Heart right ventricle (tissue), 16 donors: ENCODE measurements at regions not wholly inside any gene's neighbourhood (a gene's known extent, or its start where the extent isn't known, plus 50 kb on each side); places are given as distances from the start of the nearest gene placed in this dataset.

Experiments used
- ATAC-seq, 8 donors: fragments of 200-7000 bp; cut with Tn5 transposase; one replicate each; pipeline ENCODE4 v1.9.1; 2020; ENCODE audit warnings: mild to moderate bottlenecking in 8 of 8, moderate library complexity in 8 of 8, moderate number of reproducible peaks in 1 of 8
- DNase-seq, 2 donors: peaks; one replicate each; pipeline ENCODE4 v3.0.0-alpha.2; 2020
- H3K27ac ChIP-seq, 10 donors: fragments of 200-600 bp; sonication (generic) in 2 of 10; one replicate each; pipeline versions ENCODE4 v1.5.0 to v1.8.0; 2020 to 2022; ENCODE audit warnings: mild to moderate bottlenecking in 3 of 10
- H3K27me3 ChIP-seq, 7 donors: fragments of 200-600 bp; one replicate each; pipeline ENCODE4 v1.8.0; 2021 to 2022; ENCODE audit warnings: mild to moderate bottlenecking in 2 of 7
- H3K36me3 ChIP-seq, 9 donors: fragments of 200-600 bp; sonication (generic) in 1 of 9; one replicate each; pipeline versions ENCODE4 v1.5.0 to v1.8.0; 2020 to 2022; ENCODE audit warnings: mild to moderate bottlenecking in 2 of 9
- H3K4me1 ChIP-seq, 9 donors: fragments of 200-600 bp; sonication (generic) in 1 of 9; one replicate each; pipeline versions ENCODE4 v1.5.0 to v1.8.0; 2020 to 2022; ENCODE audit warnings: mild to moderate bottlenecking in 4 of 9
- H3K4me3 ChIP-seq, 10 donors: fragments of 200-600 bp; sonication (generic) in 2 of 10; one replicate each; pipeline versions ENCODE4 v1.5.0 to v1.8.0; 2020 to 2022; ENCODE audit warnings: mild to moderate bottlenecking in 7 of 10, moderate library complexity in 2 of 10
- H3K9me3 ChIP-seq, 11 donors: fragments of 200-600 bp in 10 of 11; sonication (generic) in 2 of 11; one replicate each; pipeline versions ENCODE4 v1.5.0 to v1.8.0; 2013 to 2022; ENCODE audit warnings: mild to moderate bottlenecking in 2 of 11, control low read depth in 1 of 11, moderate library complexity in 1 of 11
- WGBS, 2 donors: extraction: QIAGEN DNeasy Blood & Tissue Kit; methylation state at CpG; one replicate each; pipeline ENCODE4 v1.1.7; 2013; ENCODE audit warnings: inconsistent platforms in 1 of 2; 5-methylcytosine and 5-hydroxymethylcytosine counted together
- intact Hi-C, 10 donors: fragments of 100-400 bp; cut with DNase I; formaldehyde crosslinking; loops; one replicate each; pipeline versions ENCODE4 v1.11.1 to v1.14.2; 2022
- TF ChIP-seq, protein P1 (sequence below), 9 donors: fragments of 200-600 bp; sonication (generic) in 2 of 9; IDR thresholded peaks; one replicate each; pipeline versions ENCODE4 v1.5.0 to v1.8.0; 2021 to 2022; ENCODE audit warnings: antibody characterized with exemption in 9 of 9, mild to moderate bottlenecking in 5 of 9, moderate library complexity in 1 of 9
- donor health status: Arrhythmogenic right ventricular cardiomyopathy.
- donor health status: ischemic (EF 13 %, LVEDD 7.1; RV severe dilation, severe dysfunction).
- donor health status: healthy with polysubstance abuse.
- donor health status: DM: no; HTN: yes; CAD: no.
- donor health status: DM: no; HTN: no; CAD: no.
- donor health status: ischemic (EF 25% LVEDD 6.9; RV normal size, moderate dysfunction).
- donor health status: ischemic (EF 25% LVEDD 5.7; RV mildly dilated, moderate dysfunction).
- donor health status: healthy.
- donor health status: DM: yes; HTN: yes; CAD: no.
- donor health status: Ischemic cardiomyopathy.
- donor health status: ischemic (EF 35%, LVEDD 5.7; RV mildly dilated, moderate dysfunction).
- donor health status: nonischemic (EF 11% LVEDD 7.7; RV severe dilation, severe dysfunction).
- donor health status: DM: yes; HTN: yes; CAD: no.
- donor health status: PGD.
- donor health status: ischemic (EF 29% LVEDD 5.4; RV normal size, mild dysfunction).
- donor health status: nonischemic (EF 23%, LVEDD 6.1; RV moderate dilation, normal function).

DNA sequence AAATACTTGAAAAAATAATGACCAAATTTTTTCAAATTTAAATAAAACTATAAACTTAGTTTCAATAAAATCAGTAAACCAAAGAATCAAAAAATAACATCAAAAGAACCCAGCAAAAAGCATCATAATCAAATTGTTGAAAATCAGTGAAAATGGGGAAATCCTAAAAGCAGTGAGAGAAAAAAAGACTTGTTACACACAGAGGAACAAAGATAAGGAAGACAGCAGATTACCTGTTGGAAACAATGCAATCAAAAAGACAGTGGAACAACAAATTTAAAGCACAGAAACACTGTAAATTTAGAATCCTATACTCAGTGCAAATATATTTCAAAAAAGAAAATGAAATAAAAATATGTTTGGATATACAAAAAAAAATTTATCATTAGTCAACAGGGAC, 156.2 kb upstream of the LMCD1 start:
- Histone ChIP-seq H3K27ac (no peak overlapping the region), H3K4me3 (no peak overlapping the region), H3K27me3 (no peaks in the 10 kb centered on the region), H3K36me3 (no peaks in the 10 kb centered on the region), H3K9me3 (peaks cover 0 to 34% (median 6%) of the 10 kb centered on the region in 11 donors), H3K4me1 (peaks cover 0 to 4% (median 0%) of the 10 kb centered on the region in 9 donors)
- intact Hi-C loops: no loop called here
- ATAC-seq: no peak
- no peak for DNase-seq
- TF ChIP-seq, protein P1, sequence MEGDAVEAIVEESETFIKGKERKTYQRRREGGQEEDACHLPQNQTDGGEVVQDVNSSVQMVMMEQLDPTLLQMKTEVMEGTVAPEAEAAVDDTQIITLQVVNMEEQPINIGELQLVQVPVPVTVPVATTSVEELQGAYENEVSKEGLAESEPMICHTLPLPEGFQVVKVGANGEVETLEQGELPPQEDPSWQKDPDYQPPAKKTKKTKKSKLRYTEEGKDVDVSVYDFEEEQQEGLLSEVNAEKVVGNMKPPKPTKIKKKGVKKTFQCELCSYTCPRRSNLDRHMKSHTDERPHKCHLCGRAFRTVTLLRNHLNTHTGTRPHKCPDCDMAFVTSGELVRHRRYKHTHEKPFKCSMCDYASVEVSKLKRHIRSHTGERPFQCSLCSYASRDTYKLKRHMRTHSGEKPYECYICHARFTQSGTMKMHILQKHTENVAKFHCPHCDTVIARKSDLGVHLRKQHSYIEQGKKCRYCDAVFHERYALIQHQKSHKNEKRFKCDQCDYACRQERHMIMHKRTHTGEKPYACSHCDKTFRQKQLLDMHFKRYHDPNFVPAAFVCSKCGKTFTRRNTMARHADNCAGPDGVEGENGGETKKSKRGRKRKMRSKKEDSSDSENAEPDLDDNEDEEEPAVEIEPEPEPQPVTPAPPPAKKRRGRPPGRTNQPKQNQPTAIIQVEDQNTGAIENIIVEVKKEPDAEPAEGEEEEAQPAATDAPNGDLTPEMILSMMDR (IDR thresholded peaks at IDR 0.05): no peak

DNA sequence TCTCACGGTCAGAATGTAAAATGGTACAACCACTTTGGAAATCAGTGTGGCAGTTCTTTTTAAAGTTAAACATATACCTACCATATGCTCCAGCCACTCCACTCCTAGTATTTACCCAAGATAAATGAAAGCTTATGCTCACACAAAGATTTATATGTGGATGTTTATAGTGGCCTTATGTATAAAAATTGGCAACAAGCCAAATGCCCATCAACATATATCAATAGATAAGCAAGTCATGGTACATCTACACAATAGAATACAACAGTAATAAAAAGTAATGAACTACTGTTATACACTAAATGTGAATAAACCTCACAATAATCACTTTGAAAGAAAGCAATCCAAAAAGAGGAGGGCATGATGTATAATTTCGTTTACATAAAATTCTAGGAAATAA, 153.5 kb upstream of the LMCD1 start:
- Histone ChIP-seq H3K9me3 (peaks cover 0 to 34% (median 6%) of the 10 kb centered on the region in 11 donors), H3K4me1 (no peaks in the 10 kb centered on the region), H3K36me3 (no peaks in the 10 kb centered on the region), H3K4me3 (no peak overlapping the region), H3K27me3 (no peaks in the 10 kb centered on the region), H3K27ac (no peak overlapping the region)
- TF ChIP-seq, protein P1 (IDR thresholded peaks at IDR 0.05): no peak
- 90% methylated on average over 2 of the region's 2 CpGs for WGBS, 2 donors
- ATAC-seq (no peak), DNase-seq (no peak)
- intact Hi-C loops: no loop called here

DNA sequence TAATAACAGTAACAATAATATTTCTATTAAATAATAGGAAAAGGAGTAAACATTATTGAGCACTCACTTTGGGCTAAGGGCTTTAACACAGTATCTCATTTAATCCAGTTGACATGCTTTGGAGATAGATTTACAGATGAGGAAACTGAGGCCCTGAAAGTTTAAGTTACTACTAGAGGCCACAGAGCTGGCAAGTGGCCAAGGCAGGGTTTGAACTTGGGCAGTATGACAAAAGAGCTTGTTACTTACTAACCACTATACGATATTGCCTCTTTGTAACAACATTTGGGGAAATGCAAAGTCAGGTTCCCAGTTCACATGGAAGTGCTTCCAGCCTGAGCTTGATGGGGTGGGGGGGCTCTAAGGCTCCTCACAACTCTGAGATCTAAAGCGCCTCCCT, 149.1 kb upstream of the LMCD1 start:
- no peak for ATAC-seq
- intact Hi-C loops: no loop called here

DNA sequence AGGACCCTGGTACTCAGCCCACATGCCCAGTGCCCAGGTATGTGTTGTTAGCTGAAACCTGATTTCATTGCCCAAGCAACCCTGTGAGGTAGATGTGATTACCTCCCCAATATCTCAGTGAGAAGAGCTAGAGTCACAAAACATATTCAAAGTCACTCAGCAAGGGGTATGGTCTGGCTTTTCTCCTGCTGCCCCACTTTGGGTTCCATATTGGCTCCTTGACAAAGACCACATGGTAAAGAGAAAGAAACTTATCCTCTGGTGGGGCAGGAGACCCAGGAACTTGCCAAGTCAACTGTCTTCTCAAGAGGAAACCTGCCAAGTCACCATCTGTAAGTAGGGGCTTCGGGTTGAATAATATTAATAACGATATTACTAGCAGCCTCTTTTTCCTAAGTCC, 148.3 kb upstream of the LMCD1 start:
- Histone ChIP-seq H3K27ac (no peak overlapping the region), H3K4me3 (no peak overlapping the region), H3K9me3 (no peaks in the 10 kb centered on the region), H3K27me3 (no peaks in the 10 kb centered on the region), H3K36me3 (no peaks in the 10 kb centered on the region), H3K4me1 (peaks cover 0 to 16% (median 0%) of the 10 kb centered on the region in 9 donors)
- intact Hi-C loops: no loop called here
- TF ChIP-seq, protein P1 (IDR thresholded peaks at IDR 0.05): no peak
- 96 to 97% methylated on average over 2 of the region's 2 CpGs for WGBS, 2 donors
- no peak for ATAC-seq
- DNase-seq: no peak

More for the DNA sequence above, 149.1 kb upstream of the LMCD1 start:
- H3K27me3 ChIP-seq: no peaks in the 10 kb centered on the region
- no peak for DNase-seq
- H3K9me3 ChIP-seq: peaks cover 0 to 8% (median 0%) of the 10 kb centered on the region in 11 donors
- peaks cover 0 to 11% (median 0%) of the 10 kb centered on the region in 9 donors for H3K4me1 ChIP-seq
- 88 to 94% methylated on average over 2 of the region's 2 CpGs for WGBS, 2 donors
- H3K4me3 ChIP-seq: no peak overlapping the region
- no peak overlapping the region for H3K27ac ChIP-seq
- no peaks in the 10 kb centered on the region for H3K36me3 ChIP-seq
- TF ChIP-seq, protein P1 (IDR thresholded peaks at IDR 0.05): no peak
